Loucy (cell line): ENCODE measurements at regions not wholly inside any gene's neighbourhood (a gene's known extent, or its start where the extent isn't known, plus 50 kb on each side); places are given as distances from the start of the nearest gene placed in this dataset.

ENCODE experiments used
- EZH2phosphoT487 ChIP-seq: fragments of 200-600 bp; IDR thresholded peaks from 2 replicates; pipeline ENCODE4 v1.6.1; 2018; ENCODE audit warnings: antibody characterized with exemption, mild to moderate bottlenecking, moderate library complexity, borderline replicate concordance
- TF ChIP-seq, protein P1 (sequence below): fragments of 200-600 bp; sonication (generic); conservative IDR thresholded peaks from 2 replicates; pipeline ENCODE4 v1.5.1; 2014; ENCODE audit warnings: mild to moderate bottlenecking, antibody characterized with exemption, low read length

DNA sequence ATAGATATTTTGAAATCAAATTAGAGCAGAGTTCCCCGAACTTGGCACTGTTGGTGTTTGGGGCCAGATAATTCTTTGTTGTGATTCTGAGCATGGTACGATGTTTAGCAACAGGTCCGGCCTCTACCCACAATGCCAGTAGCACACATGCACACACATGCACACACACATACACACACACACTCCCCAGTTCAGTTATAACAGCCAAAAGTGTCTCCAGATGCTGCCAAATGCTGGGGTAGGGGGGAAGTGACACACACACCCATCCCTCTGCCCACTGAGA, 96.8 kb upstream of the PSMD7 start:
- TF ChIP-seq, protein P1, sequence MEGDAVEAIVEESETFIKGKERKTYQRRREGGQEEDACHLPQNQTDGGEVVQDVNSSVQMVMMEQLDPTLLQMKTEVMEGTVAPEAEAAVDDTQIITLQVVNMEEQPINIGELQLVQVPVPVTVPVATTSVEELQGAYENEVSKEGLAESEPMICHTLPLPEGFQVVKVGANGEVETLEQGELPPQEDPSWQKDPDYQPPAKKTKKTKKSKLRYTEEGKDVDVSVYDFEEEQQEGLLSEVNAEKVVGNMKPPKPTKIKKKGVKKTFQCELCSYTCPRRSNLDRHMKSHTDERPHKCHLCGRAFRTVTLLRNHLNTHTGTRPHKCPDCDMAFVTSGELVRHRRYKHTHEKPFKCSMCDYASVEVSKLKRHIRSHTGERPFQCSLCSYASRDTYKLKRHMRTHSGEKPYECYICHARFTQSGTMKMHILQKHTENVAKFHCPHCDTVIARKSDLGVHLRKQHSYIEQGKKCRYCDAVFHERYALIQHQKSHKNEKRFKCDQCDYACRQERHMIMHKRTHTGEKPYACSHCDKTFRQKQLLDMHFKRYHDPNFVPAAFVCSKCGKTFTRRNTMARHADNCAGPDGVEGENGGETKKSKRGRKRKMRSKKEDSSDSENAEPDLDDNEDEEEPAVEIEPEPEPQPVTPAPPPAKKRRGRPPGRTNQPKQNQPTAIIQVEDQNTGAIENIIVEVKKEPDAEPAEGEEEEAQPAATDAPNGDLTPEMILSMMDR = no peak
- TF ChIP-seq EZH2phosphoT487 = no peak
